COR-L47 (cell line): ENCODE measurements at regions not wholly inside any gene's neighbourhood (a gene's known extent, or its start where the extent isn't known, plus 50 kb on each side); places are given as distances from the start of the nearest gene placed in this dataset.
A peak's percentile ranks its signal among the peaks of the same experiment; 100 is the strongest.
"Not testable (repeated sequence)": the region's sequence is repeated elsewhere in the genome, so short reads cannot be mapped to it uniquely, and the experiment has no call there.

Source experiments
- DNase-seq: peaks from one replicate; lab custom pipeline; 2025; lab: John Stamatoyannopoulos, UW

GRCh38 chr18:51522821-51523220 lies 325.3 kb upstream of the MEX3C start:
- DNase-seq = no peak

GRCh38 chr18:51523671-51524070 lies 326.2 kb upstream of the MEX3C start:
- DNase-seq = no peak

- DNase-seq = no peak
Observed at GRCh38 chr18:51525453-51526225, 328.2 kb upstream of the MEX3C start.

- DNase-seq = no peak
Observed at GRCh38 chr18:51527826-51528225, 330.3 kb upstream of the MEX3C start.

GRCh38 chr18:51531501-51531900 lies 334.0 kb upstream of the MEX3C start:
- DNase-seq = no peak

- peak; percentile 56 for DNase-seq
Observed at GRCh38 chr18:51537487-51537886, 340.0 kb upstream of the MEX3C start.

DNA sequence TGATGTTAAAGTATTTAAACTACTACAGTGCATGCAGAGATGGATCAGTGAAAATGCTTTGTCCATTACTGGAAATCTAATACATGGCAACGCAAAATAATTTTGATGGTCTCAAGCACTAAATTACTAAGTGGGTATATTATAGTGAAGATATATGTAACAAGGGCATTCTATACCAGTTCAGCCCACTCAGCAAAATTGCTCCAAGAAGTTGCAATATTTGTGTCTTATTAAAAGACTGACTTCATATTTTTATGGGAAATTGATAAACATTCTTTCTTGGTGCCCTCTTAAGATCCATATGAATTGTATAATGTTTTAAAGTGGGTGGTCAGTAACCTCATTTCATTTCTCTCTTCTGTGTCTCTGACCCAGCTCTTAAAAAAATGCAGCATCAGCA lies 343.1 kb upstream of the MEX3C start:
- no peak for DNase-seq

DNA sequence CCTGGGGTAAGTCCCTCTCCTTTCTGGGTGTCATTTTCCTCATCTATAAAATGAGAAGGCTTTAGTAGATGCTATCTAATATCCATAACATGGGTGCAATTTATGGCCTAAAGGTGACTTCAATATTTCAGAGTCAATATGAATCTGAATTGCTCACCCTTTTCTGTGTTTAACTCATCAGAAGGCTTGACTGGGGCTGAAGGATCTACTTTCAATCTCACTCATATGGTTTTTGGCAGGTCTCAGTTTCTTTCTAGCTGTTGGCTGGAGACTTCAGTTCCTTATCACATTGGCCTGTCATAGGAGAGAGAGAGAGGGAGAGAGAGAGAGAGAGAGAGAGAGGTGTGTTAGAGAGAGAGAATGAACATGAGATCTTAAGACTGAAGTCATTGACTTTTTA lies 343.7 kb upstream of the MEX3C start:
- no peak for DNase-seq

GRCh38 chr18:51543658-51544155 lies 346.2 kb upstream of the MEX3C start:
- DNase-seq = no peak

- DNase-seq = no peak
Observed at GRCh38 chr18:51545446-51545845, 348.0 kb upstream of the MEX3C start.

- no peak for DNase-seq
Observed at GRCh38 chr18:51559198-51559901, 361.9 kb upstream of the MEX3C start.

DNA sequence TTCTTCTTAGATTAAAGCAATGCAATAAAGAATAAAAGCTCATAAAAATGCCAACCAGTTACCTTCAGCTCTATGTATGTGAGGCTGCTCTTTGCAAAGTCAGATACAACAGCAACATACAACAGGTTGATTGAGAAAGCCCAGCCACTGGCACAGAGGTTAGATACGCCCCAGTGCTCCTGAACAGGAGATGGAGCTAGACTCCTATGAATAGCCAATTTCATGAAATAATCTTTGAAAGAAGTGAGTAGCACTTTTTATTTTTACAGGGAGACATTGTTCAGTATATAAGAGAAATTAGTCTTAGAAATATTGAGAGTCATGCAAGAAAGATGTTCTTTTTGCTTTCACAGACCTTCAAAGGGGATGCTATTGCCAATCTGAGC lies 362.4 kb upstream of the MEX3C start:
- DNase-seq = peak; percentile 37

DNA sequence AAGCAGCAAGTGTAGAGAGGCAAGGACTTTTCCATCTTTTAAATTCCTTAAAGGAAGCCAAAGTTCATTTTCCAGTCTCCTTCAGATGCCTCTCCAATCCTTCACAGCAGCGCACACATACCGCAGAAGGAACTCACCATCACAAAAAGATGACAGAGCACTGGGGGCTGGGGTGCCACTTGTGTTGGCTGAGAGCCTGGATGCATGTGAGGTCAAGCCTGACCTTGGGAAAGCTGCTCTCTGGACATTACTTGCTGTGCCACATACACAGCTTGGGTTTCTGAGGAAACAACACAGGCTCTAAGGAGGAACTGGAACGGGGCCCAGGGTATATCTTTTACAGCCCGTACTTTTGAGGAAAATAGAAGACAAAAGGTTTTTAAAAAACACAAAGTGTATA lies 364.3 kb upstream of the MEX3C start:
- no peak for DNase-seq

GRCh38 chr18:51562866-51563265 lies 365.4 kb upstream of the MEX3C start:
- no peak for DNase-seq

GRCh38 chr18:51563396-51563795 lies 365.9 kb upstream of the MEX3C start:
- no peak for DNase-seq

GRCh38 chr18:51568151-51568550 lies 370.7 kb upstream of the MEX3C start:
- no peak for DNase-seq

DNA sequence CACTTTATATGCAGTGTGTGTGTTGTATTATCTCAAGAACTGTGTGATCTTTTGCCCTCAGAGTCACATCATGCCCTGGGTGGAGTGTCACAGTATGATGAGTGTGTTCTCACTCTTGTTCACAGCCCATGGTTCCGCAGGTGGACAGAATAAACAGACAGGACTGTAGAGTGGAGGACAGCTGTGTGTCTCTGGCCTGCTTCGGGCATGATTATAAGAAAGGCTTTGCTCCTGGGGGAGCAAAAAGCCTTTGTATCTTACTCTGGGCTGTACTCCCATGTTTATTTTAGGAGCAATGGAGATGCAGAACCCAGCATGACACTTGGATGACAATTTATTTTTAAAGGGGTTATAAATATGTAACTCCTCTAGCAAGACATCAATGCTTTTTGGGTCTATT lies 371.7 kb upstream of the MEX3C start:
- DNase-seq = peak; percentile 60

GRCh38 chr18:51569561-51569960 lies 372.1 kb upstream of the MEX3C start:
- DNase-seq = no peak

DNA sequence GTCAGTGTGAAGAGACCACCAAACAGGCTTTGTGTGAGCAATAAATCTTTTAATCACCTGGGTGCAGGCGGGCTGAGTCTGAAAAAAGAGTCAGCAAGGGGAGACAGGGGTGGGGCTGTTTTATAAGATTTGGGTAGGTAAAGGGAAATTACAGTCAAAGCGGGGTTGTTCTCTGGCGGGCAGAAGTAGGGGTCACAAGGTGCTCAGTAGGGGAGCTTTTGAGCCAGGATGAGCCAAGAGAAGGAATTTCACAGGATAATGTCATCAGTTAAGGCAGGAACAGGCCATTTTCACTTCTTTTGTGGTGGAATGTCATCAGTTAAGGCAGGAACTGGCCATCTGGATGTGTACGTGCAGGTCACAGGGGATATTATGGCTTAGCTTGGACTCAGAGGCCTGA lies 372.6 kb upstream of the MEX3C start:
- DNase-seq = not testable (repeated sequence)

- not testable (repeated sequence) for DNase-seq
Observed at GRCh38 chr18:51573886-51574285, 376.4 kb upstream of the MEX3C start.

DNA sequence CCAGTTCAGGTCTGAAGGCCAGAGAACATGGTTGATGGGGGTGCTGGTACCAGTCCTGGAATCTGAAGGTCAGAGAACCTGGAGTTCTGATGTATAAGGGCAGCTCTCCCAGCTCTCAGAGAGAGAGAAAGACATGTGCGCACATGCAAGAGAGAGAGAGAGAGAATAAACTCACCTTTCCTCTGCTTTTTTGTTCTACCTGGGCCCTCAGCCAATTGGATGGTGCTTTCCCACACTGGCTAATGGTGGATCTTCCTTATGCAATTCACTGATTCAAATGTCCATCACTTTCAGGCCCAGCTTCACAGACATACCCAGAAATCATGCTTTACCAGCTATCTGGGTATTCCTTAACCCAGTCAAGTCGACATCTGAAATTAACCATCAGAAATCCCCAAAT lies 377.7 kb upstream of the MEX3C start:
- no peak for DNase-seq

DNA sequence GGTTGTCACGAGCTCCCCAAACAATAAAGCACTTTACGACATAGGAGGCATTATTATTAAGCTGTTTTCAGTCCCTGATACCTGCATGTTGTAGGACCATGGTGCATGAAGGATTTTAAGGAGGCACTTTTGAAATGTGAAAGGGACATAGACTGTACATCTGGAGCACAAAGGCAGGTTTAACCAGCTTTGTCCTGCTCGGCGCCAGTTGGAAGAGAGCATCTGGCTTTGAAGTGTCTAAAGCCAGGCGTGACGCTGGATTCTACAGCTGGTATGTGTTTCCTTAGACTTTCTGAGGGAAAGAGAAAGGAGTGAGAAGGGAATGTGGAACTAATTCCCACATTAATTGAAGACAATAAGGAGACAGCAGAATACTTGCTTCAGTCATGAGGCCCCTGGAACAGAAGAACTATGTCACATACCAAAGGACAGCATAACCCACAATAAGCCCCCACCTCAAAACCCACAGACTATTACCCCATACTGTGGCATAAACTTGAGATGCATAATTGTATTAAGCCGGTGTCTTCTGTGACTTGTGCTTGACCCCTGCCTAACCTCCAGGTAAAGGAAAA lies 381.0 kb upstream of the MEX3C start:
- no peak for DNase-seq

DNA sequence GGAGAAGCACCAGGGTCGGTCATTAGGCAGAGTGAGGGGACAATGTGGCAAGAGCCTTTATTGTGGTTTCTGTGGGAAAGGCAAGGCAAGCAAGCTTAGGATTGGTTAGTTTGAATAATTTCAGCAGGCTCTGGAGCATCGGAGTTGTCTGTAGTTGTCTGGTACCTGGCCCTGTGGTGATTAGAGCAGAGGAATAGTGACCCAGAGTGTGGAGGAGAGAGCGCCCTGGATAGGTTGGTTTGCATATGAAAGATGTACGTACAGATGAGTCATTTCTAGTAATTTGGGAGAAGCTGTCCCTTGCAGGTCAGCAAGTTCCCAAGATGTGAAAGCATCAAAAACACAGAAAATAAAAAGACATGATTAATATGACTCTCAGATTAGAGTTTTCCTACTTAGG lies 383.1 kb upstream of the MEX3C start:
- DNase-seq = no peak
